GM18517 (cell line): ENCODE measurements at regions not wholly inside any gene's neighbourhood (a gene's known extent, or its start where the extent isn't known, plus 50 kb on each side); places are given as distances from the start of the nearest gene placed in this dataset.
A peak's percentile ranks its signal among the peaks of the same experiment; 100 is the strongest.
"Not testable (repeated sequence)": the region's sequence is repeated elsewhere in the genome, so short reads cannot be mapped to it uniquely, and the experiment has no call there.

Source experiments
- ATAC-seq: cut with Tn5 transposase; IDR thresholded peaks from one replicate; pipeline ENCODE4 v1.9.1; 2021; ENCODE audit warnings: mild to moderate bottlenecking, moderate library complexity; ENCODE audit not compliant: unreplicated experiment

- no peak for ATAC-seq
These were observed 225.6 kb upstream of the FAM241A start for GRCh38 chr4:111919639-111920038.

- no peak for ATAC-seq
These were observed 223.5 kb upstream of the FAM241A start for GRCh38 chr4:111921714-111922113.

- ATAC-seq, result no peak
These were observed 221.5 kb upstream of the FAM241A start for GRCh38 chr4:111923786-111924185.

GRCh38 chr4:111924696-111925095 lies 220.6 kb upstream of the FAM241A start:
- ATAC-seq, result no peak

- peak; percentile 96 for ATAC-seq
These were observed 214.6 kb upstream of the FAM241A start for GRCh38 chr4:111930659-111931058.

GRCh38 chr4:111933703-111934102 lies 211.6 kb upstream of the FAM241A start:
- ATAC-seq, result no peak

- no peak for ATAC-seq
These were observed 210.9 kb upstream of the FAM241A start for GRCh38 chr4:111934314-111934713.

- ATAC-seq, result peak; percentile 84
These were observed 207.9 kb upstream of the FAM241A start for GRCh38 chr4:111937368-111937767.

- no peak for ATAC-seq
These were observed 203.3 kb upstream of the FAM241A start for GRCh38 chr4:111941957-111942356.

GRCh38 chr4:111943796-111944203 lies 201.5 kb upstream of the FAM241A start:
- ATAC-seq, result peak; percentile 94

- ATAC-seq, result no peak
These were observed 200.2 kb upstream of the FAM241A start for GRCh38 chr4:111945014-111945413.

GRCh38 chr4:111946800-111947199 lies 198.5 kb upstream of the FAM241A start:
- no peak for ATAC-seq

- ATAC-seq, result no peak
These were observed 192.6 kb upstream of the FAM241A start for GRCh38 chr4:111952688-111953087.

GRCh38 chr4:111954550-111954949 lies 190.7 kb upstream of the FAM241A start:
- no peak for ATAC-seq

- ATAC-seq, result no peak
These were observed 190.3 kb upstream of the FAM241A start for GRCh38 chr4:111955001-111955400.

- ATAC-seq, result no peak
These were observed 188.1 kb upstream of the FAM241A start for GRCh38 chr4:111957116-111957515.

GRCh38 chr4:111957997-111958396 lies 187.3 kb upstream of the FAM241A start:
- no peak for ATAC-seq

- peak; percentile 28 for ATAC-seq
These were observed 186.0 kb upstream of the FAM241A start for GRCh38 chr4:111959222-111959621.

GRCh38 chr4:111960241-111960667 lies 185.0 kb upstream of the FAM241A start:
- peak; percentile 97 for ATAC-seq

GRCh38 chr4:111961026-111961425 lies 184.2 kb upstream of the FAM241A start:
- ATAC-seq, result not testable (repeated sequence)

GRCh38 chr4:111961809-111962208 lies 183.4 kb upstream of the FAM241A start:
- no peak for ATAC-seq

GRCh38 chr4:111963158-111963700 lies 182.0 kb upstream of the FAM241A start:
- ATAC-seq, result no peak

GRCh38 chr4:111977419-111977965 lies 167.8 kb upstream of the FAM241A start:
- no peak for ATAC-seq
